Thyroid gland (tissue), 4 donors: ENCODE measurements at regions not wholly inside any gene's neighbourhood (a gene's known extent, or its start where the extent isn't known, plus 50 kb on each side); places are given as distances from the start of the nearest gene placed in this dataset.

Source experiments
- POLR2A ChIP-seq, 2 donors: fragments of 450-650 bp; IDR thresholded peaks; one replicate each; pipeline ENCODE4 v1.6.1; 2017; ENCODE audit warnings: antibody characterized with exemption in 2 of 2, mild to moderate bottlenecking in 2 of 2, moderate library complexity in 1 of 2
- TF ChIP-seq, protein P1 (sequence below), 6 experiments: fragments of 200-600 bp in 3 of 6; fragments of 450-650 bp in 3 of 6; sonication (generic) in 3 of 6; IDR thresholded peaks; one replicate each; pipeline ENCODE4 v1.5.1; 2016 to 2019; ENCODE audit warnings: antibody characterized with exemption in 6 of 6, mild to moderate bottlenecking in 2 of 6, inconsistent platforms in 1 of 6, moderate library complexity in 1 of 6

DNA sequence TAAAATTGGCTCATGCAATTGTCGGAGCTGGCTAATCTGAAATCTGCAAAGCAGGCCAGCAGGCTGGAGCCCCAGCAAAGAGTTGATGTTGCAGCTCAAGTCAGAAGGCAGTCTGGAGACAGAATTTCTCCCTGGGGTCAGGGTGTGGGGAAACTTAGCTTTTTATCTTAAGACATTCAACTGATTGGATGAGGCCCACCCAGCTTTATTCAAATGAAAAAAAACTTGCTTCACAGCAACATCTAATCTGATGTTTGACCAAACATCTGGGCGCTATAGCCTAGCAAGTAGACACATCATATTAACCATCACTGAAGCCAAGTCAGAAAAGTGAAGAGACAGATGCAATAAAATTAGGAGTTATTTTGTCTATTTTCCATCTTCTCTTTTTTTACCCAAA is 108.8 kb upstream of the CCDC28A start:
- TF ChIP-seq, protein P1, sequence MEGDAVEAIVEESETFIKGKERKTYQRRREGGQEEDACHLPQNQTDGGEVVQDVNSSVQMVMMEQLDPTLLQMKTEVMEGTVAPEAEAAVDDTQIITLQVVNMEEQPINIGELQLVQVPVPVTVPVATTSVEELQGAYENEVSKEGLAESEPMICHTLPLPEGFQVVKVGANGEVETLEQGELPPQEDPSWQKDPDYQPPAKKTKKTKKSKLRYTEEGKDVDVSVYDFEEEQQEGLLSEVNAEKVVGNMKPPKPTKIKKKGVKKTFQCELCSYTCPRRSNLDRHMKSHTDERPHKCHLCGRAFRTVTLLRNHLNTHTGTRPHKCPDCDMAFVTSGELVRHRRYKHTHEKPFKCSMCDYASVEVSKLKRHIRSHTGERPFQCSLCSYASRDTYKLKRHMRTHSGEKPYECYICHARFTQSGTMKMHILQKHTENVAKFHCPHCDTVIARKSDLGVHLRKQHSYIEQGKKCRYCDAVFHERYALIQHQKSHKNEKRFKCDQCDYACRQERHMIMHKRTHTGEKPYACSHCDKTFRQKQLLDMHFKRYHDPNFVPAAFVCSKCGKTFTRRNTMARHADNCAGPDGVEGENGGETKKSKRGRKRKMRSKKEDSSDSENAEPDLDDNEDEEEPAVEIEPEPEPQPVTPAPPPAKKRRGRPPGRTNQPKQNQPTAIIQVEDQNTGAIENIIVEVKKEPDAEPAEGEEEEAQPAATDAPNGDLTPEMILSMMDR (IDR thresholded peaks at IDR 0.05): no peak
- TF ChIP-seq POLR2A (IDR thresholded peaks at IDR 0.05): no peak
